Right lobe of liver (tissue), 4 donors: ENCODE measurements at regions not wholly inside any gene's neighbourhood (a gene's known extent, or its start where the extent isn't known, plus 50 kb on each side); places are given as distances from the start of the nearest gene placed in this dataset.

Experiments
- POLR2A ChIP-seq: fragments of 450-650 bp; IDR thresholded peaks from one replicate; pipeline ENCODE4 v1.6.1; 2017; ENCODE audit warnings: antibody characterized with exemption, mild to moderate bottlenecking
- TF ChIP-seq, protein P1 (sequence below), 4 donors: fragments of 200-600 bp in 3 of 4; fragments of 450-650 bp in 1 of 4; IDR thresholded peaks; one replicate each; pipeline versions ENCODE4 v1.5.1 to v1.8.0; 2016 to 2022; ENCODE audit warnings: antibody characterized with exemption in 4 of 4, mild to moderate bottlenecking in 2 of 4
- donor health status: DM: no; HTN: no; CAD: no.
- donor health status: DM: no; HTN: no; CAD: no.
- donor health status: DM: no; HTN: yes; CAD: no.

DNA sequence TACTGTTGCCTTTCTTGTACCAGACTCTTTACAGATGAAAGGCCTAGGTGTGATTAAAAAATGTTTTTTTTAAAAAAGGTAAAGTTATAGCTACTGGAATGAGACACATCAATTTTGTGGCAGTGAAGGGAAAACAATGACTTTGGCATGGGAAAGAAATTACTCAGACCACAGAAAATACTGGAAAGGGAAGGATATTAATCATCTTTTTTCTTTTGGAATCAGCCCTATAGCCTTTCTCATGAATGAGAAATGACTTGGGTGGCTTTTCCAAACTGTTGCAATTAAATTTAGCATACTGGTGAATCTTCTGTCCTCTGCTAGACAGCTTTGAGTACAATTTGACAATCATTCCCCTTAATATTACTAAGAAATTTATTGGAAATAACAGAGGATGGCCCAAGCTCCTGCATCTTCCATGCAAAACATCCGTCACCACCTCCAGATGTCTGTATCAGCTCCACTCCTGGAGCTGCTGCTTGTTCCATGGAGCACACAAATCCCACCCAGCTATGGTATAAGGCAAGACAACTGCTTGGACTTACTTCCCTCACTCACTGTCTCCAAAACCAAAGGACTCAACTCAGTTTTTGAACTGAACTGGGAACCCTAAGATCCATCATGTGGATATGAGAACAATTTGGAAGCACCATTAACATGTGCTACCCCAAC lies 97.6 kb upstream of the ARSJ start:
- TF ChIP-seq, protein P1, sequence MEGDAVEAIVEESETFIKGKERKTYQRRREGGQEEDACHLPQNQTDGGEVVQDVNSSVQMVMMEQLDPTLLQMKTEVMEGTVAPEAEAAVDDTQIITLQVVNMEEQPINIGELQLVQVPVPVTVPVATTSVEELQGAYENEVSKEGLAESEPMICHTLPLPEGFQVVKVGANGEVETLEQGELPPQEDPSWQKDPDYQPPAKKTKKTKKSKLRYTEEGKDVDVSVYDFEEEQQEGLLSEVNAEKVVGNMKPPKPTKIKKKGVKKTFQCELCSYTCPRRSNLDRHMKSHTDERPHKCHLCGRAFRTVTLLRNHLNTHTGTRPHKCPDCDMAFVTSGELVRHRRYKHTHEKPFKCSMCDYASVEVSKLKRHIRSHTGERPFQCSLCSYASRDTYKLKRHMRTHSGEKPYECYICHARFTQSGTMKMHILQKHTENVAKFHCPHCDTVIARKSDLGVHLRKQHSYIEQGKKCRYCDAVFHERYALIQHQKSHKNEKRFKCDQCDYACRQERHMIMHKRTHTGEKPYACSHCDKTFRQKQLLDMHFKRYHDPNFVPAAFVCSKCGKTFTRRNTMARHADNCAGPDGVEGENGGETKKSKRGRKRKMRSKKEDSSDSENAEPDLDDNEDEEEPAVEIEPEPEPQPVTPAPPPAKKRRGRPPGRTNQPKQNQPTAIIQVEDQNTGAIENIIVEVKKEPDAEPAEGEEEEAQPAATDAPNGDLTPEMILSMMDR (IDR thresholded peaks at IDR 0.05): no peak
- TF ChIP-seq POLR2A: no peak
